Keratinocyte (primary cell): ENCODE measurements at regions not wholly inside any gene's neighbourhood (a gene's known extent, or its start where the extent isn't known, plus 50 kb on each side); places are given as distances from the start of the nearest gene placed in this dataset.

Experiments used
- DNase-seq: peaks from one replicate; pipeline ENCODE4 v3.0.0-alpha.2; 2011; ENCODE audit warnings: low read depth, missing footprints, low spot score
- FAIRE-seq: peaks from 2 replicates; lab custom pipeline; 2011; peaks lifted over from hg19 to GRCh38; lab: Jason Lieb, UNC
- H2AFZ ChIP-seq: 2 replicates; pipeline ENCODE4 v1.6.0; 2012; ENCODE audit warnings: low read length, control low read depth, inconsistent platforms; ENCODE audit not compliant: control insufficient read depth
- H3K27ac ChIP-seq: 2 replicates; pipeline ENCODE4 v1.5.1; 2011; ENCODE audit warnings: low read length; ENCODE audit not compliant: control insufficient read depth, insufficient read depth
- H3K27me3 ChIP-seq: 3 replicates; pipeline ENCODE4 v1.6.0; 2011; ENCODE audit warnings: low read length; ENCODE audit not compliant: control insufficient read depth, insufficient read depth; ENCODE audit errors: extremely low read depth
- H3K36me3 ChIP-seq, 2 experiments: 2 replicates in 1 of 2; 3 replicates in 1 of 2; pipeline ENCODE4 v1.5.1; 2011; ENCODE audit warnings: low read length in 2 of 2, mild to moderate bottlenecking in 1 of 2; ENCODE audit not compliant: control insufficient read depth in 2 of 2, insufficient read depth in 2 of 2; ENCODE audit errors: extremely low read depth in 1 of 2
- H3K4me1 ChIP-seq: 3 replicates; pipeline ENCODE4 v1.5.1; 2011; ENCODE audit warnings: low read length; ENCODE audit not compliant: control insufficient read depth, insufficient read depth; ENCODE audit errors: extremely low read depth
- H3K4me2 ChIP-seq: 3 replicates; pipeline ENCODE4 v1.6.0; 2011; ENCODE audit warnings: low read depth, low read length; ENCODE audit not compliant: control insufficient read depth, insufficient read depth; ENCODE audit errors: extremely low read depth
- H3K4me3 ChIP-seq, 3 experiments: fragments of 200-600 bp in 1 of 3; sonication (generic) in 1 of 3; 2 replicates in 2 of 3; 3 replicates in 1 of 3; pipeline ENCODE4 v1.5.1; 2011 to 2016; ENCODE audit warnings: low read length in 3 of 3, mild to moderate bottlenecking in 3 of 3, control low read depth in 2 of 3, inconsistent platforms in 1 of 3, low read depth in 1 of 3, mixed read lengths in 1 of 3, mixed run types in 1 of 3, moderate library complexity in 1 of 3; ENCODE audit not compliant: control insufficient read depth in 2 of 3, insufficient read depth in 2 of 3; ENCODE audit errors: extremely low read depth in 1 of 3
- H3K79me2 ChIP-seq: 2 replicates; pipeline ENCODE4 v1.6.0; 2012; ENCODE audit warnings: low read length; ENCODE audit not compliant: control insufficient read depth, insufficient read depth
- H3K9ac ChIP-seq: 3 replicates; pipeline ENCODE4 v1.6.0; 2011; ENCODE audit warnings: low read length; ENCODE audit not compliant: control insufficient read depth, insufficient read depth; ENCODE audit errors: extremely low read depth
- H3K9me1 ChIP-seq: 3 replicates; pipeline ENCODE4 v1.6.0; 2011; ENCODE audit warnings: low read length; ENCODE audit not compliant: control insufficient read depth, insufficient read depth; ENCODE audit errors: extremely low read depth
- H3K9me3 ChIP-seq: 2 replicates; pipeline ENCODE4 v1.5.1; 2012; ENCODE audit warnings: low read depth, low read length; ENCODE audit not compliant: control insufficient read depth
- H4K20me1 ChIP-seq: 3 replicates; pipeline ENCODE4 v1.6.0; 2011; ENCODE audit warnings: low read length; ENCODE audit not compliant: control insufficient read depth, insufficient read depth; ENCODE audit errors: extremely low read depth
- CTCF ChIP-seq, 3 experiments: IDR thresholded peaks in 1 of 3; conservative IDR thresholded peaks in 1 of 3; optimal IDR thresholded peaks in 1 of 3; 2 replicates in 2 of 3; 3 replicates in 1 of 3; pipeline versions ENCODE3 to v1.5.1; 2011; ENCODE audit warnings: low read length in 3 of 3, mild to moderate bottlenecking in 3 of 3, moderate library complexity in 2 of 3, control low read depth in 1 of 3, inconsistent platforms in 1 of 3; ENCODE audit not compliant: insufficient read depth in 2 of 3; ENCODE audit errors: extremely low read depth in 1 of 3
- EZH2 ChIP-seq: IDR thresholded peaks from one replicate; pipeline ENCODE4 v1.6.1; 2012; ENCODE audit warnings: inconsistent platforms, mild to moderate bottlenecking, low read length, moderate library complexity
- dilution Hi-C: fragments of 300-500 bp; cut with MboI; formaldehyde crosslinking; loops from one replicate; pipeline ENCODE4 v1.7.0; 2020; ENCODE audit warnings: low sequenced_read_pairs; ENCODE audit not compliant: extremely low pct_ligation_motif_present

GRCh38 chr3:5051772-5052171 is 70.3 kb upstream of the ARL8B start:
- Histone ChIP-seq H3K27me3 (no peaks in the 10 kb centered on the region), H3K36me3 (no peaks in the 10 kb centered on the region), H2AFZ (no peak overlapping the region), H3K4me2 (no peak overlapping the region), H3K9me1 (no peaks in the 10 kb centered on the region), H3K4me1 (no peaks in the 10 kb centered on the region), H3K9ac (no peak overlapping the region), H3K27ac (no peak overlapping the region), H3K4me3 (no peak overlapping the region), H3K79me2 (no peaks in the 10 kb centered on the region), H3K9me3 (no peaks in the 10 kb centered on the region), H4K20me1 (no peaks in the 10 kb centered on the region)
- TF ChIP-seq EZH2 (no peak), CTCF (optimal IDR thresholded peaks at IDR 0.05 in 1 of 3, IDR thresholded peaks at IDR 0.05 in 1 of 3, conservative IDR thresholded peaks at IDR 0.05 in 1 of 3; ENCODE audit: extremely low read depth in 1 of 3, insufficient read depth in 2 of 3, low read length in 3 of 3) (no peak)
- dilution Hi-C loops = no loop called here
- FAIRE-seq = no peak
- DNase-seq = no peak

- Histone ChIP-seq H3K9ac (no peak overlapping the region), H3K36me3 (no peaks in the 10 kb centered on the region), H3K27me3 (no peaks in the 10 kb centered on the region), H3K4me1 (no peaks in the 10 kb centered on the region), H3K9me1 (no peaks in the 10 kb centered on the region), H3K4me3 (no peak overlapping the region), H3K79me2 (no peaks in the 10 kb centered on the region), H3K27ac (no peak overlapping the region), H4K20me1 (no peaks in the 10 kb centered on the region), H3K4me2 (no peak overlapping the region), H3K9me3 (no peaks in the 10 kb centered on the region), H2AFZ (no peak overlapping the region)
- TF ChIP-seq CTCF (optimal IDR thresholded peaks at IDR 0.05 in 1 of 3, IDR thresholded peaks at IDR 0.05 in 1 of 3, conservative IDR thresholded peaks at IDR 0.05 in 1 of 3; ENCODE audit: extremely low read depth in 1 of 3, insufficient read depth in 2 of 3, low read length in 3 of 3) = no peak
- no peak for TF ChIP-seq EZH2
- FAIRE-seq = no peak
- dilution Hi-C loops = no loop called here
- DNase-seq = no peak
Observed at GRCh38 chr3:5052247-5052646, 69.8 kb upstream of the ARL8B start.
